Heart left ventricle (tissue), 13 donors: ENCODE measurements at regions not wholly inside any gene's neighbourhood (a gene's known extent, or its start where the extent isn't known, plus 50 kb on each side); places are given as distances from the start of the nearest gene placed in this dataset.

Experiments used
- CTCF ChIP-seq, 12 donors: fragments of 200-600 bp; sonication (generic) in 4 of 12; IDR thresholded peaks; one replicate each; pipeline versions ENCODE4 v1.5.0 to v1.8.0; 2018 to 2022; ENCODE audit warnings: antibody characterized with exemption in 12 of 12, mild to moderate bottlenecking in 5 of 12
- POLR2A ChIP-seq, 2 donors: fragments of 450-650 bp; IDR thresholded peaks; one replicate each; pipeline ENCODE4 v1.6.1; 2017; ENCODE audit warnings: antibody characterized with exemption in 2 of 2, mild to moderate bottlenecking in 2 of 2, moderate library complexity in 2 of 2
- donor health status: ischemic (EF 13 %, LVEDD 7.1; RV severe dilation, severe dysfunction).
- donor health status: DM: no; HTN: yes; CAD: no.
- donor health status: DM: no; HTN: no; CAD: no.
- donor health status: ischemic (EF 25% LVEDD 6.9; RV normal size, moderate dysfunction).
- donor health status: ischemic (EF 25% LVEDD 5.7; RV mildly dilated, moderate dysfunction).
- donor health status: ischemic (EF 35%, LVEDD 5.7; RV mildly dilated, moderate dysfunction).
- donor health status: nonischemic (EF 11% LVEDD 7.7; RV severe dilation, severe dysfunction).
- donor health status: DM: yes; HTN: yes; CAD: no.
- donor health status: PGD.
- donor health status: ischemic (EF 29% LVEDD 5.4; RV normal size, mild dysfunction).
- donor health status: nonischemic (EF 23%, LVEDD 6.1; RV moderate dilation, normal function).

GRCh38 chr6:43876602-43877001 is 106.6 kb downstream of the VEGFA start:
- TF ChIP-seq CTCF (IDR thresholded peaks at IDR 0.05) (no peak), POLR2A (IDR thresholded peaks at IDR 0.05) (no peak)
